ENCODE measurements at regions not wholly inside any gene's neighbourhood (a gene's known extent, or its start where the extent isn't known, plus 50 kb on each side); places are given as distances from the start of the nearest gene placed in this dataset.

- no peak for TF ChIP-seq CTCF (IDR thresholded peaks at IDR 0.05)
Measured at GRCh38 chr4:138367942-138368341, 125.8 kb upstream of the SLC7A11 start.

- no peak for TF ChIP-seq CTCF (IDR thresholded peaks at IDR 0.05)
Measured at GRCh38 chr4:138348055-138348454, 105.9 kb upstream of the SLC7A11 start.

GRCh38 chr4:138347561-138347960 is 105.4 kb upstream of the SLC7A11 start:
- TF ChIP-seq CTCF (IDR thresholded peaks at IDR 0.05): no peak

GRCh38 chr4:138344851-138345250 is 102.7 kb upstream of the SLC7A11 start:
- no peak for TF ChIP-seq CTCF (IDR thresholded peaks at IDR 0.05)

- no peak for TF ChIP-seq CTCF (IDR thresholded peaks at IDR 0.05)
Measured at GRCh38 chr4:138344054-138344453, 101.9 kb upstream of the SLC7A11 start.

- TF ChIP-seq CTCF (IDR thresholded peaks at IDR 0.05): no peak
Measured at GRCh38 chr4:138341739-138342415, 99.7 kb upstream of the SLC7A11 start.

- TF ChIP-seq CTCF (IDR thresholded peaks at IDR 0.05): no peak
Measured at GRCh38 chr4:138338840-138339239, 96.7 kb upstream of the SLC7A11 start.

All from LNCAP (cell line).